Heart left ventricle (tissue), 16 donors: ENCODE measurements at regions not wholly inside any gene's neighbourhood (a gene's known extent, or its start where the extent isn't known, plus 50 kb on each side); places are given as distances from the start of the nearest gene placed in this dataset.

Source experiments
- ATAC-seq, 4 donors: fragments of 200-7000 bp; cut with Tn5 transposase; one replicate each; pipeline ENCODE4 v1.9.1; 2020 to 2022; ENCODE audit warnings: moderate library complexity in 4 of 4, mild to moderate bottlenecking in 3 of 4, moderate number of reproducible peaks in 1 of 4
- DNase-seq, 5 donors: peaks; one replicate each; pipeline ENCODE4 v3.0.0-alpha.2; 2020
- H3K27ac ChIP-seq, 12 donors: fragments of 200-600 bp; sonication (generic) in 4 of 12; one replicate each; pipeline versions ENCODE4 v1.5.0 to v1.8.0; 2016 to 2022; ENCODE audit warnings: mild to moderate bottlenecking in 2 of 12
- H3K27me3 ChIP-seq, 9 donors: fragments of 200-600 bp; sonication (generic) in 2 of 9; one replicate each; pipeline versions ENCODE4 v1.5.1 to v1.8.0; 2016 to 2022; ENCODE audit warnings: mild to moderate bottlenecking in 3 of 9
- H3K36me3 ChIP-seq, 9 donors: fragments of 200-600 bp; sonication (generic) in 2 of 9; one replicate each; pipeline versions ENCODE4 v1.5.0 to v1.8.0; 2018 to 2022; ENCODE audit warnings: mild to moderate bottlenecking in 2 of 9
- H3K4me1 ChIP-seq, 12 donors: fragments of 200-600 bp; sonication (generic) in 4 of 12; one replicate each; pipeline versions ENCODE4 v1.5.0 to v1.8.0; 2016 to 2022; ENCODE audit warnings: mild to moderate bottlenecking in 3 of 12
- H3K4me3 ChIP-seq, 12 donors: fragments of 200-600 bp; sonication (generic) in 4 of 12; one replicate each; pipeline versions ENCODE4 v1.5.0 to v1.8.0; 2017 to 2022; ENCODE audit warnings: mild to moderate bottlenecking in 9 of 12, moderate library complexity in 4 of 12
- H3K9me3 ChIP-seq, 12 donors: fragments of 200-600 bp; sonication (generic) in 4 of 12; one replicate each; pipeline versions ENCODE4 v1.5.0 to v1.8.0; 2016 to 2022; ENCODE audit warnings: mild to moderate bottlenecking in 1 of 12
- POLR2A ChIP-seq, 2 donors: fragments of 450-650 bp; IDR thresholded peaks; one replicate each; pipeline ENCODE4 v1.6.1; 2017; ENCODE audit warnings: antibody characterized with exemption in 2 of 2, mild to moderate bottlenecking in 2 of 2, moderate library complexity in 2 of 2
- WGBS, 4 donors: extraction: QIAGEN DNeasy Blood & Tissue Kit in 2 of 4; methylation state at CpG; one replicate each; pipeline versions ENCODE4 v1.1.5 to v1.1.7; 2013 to 2018; 5-methylcytosine and 5-hydroxymethylcytosine counted together
- intact Hi-C, 10 donors: fragments of 100-400 bp; cut with DNase I; formaldehyde crosslinking; loops; one replicate each; pipeline versions ENCODE4 v1.11.1 to v1.14.2; 2022
- TF ChIP-seq, protein P1 (sequence below), 12 donors: fragments of 200-600 bp; sonication (generic) in 4 of 12; IDR thresholded peaks; one replicate each; pipeline versions ENCODE4 v1.5.0 to v1.8.0; 2018 to 2022; ENCODE audit warnings: antibody characterized with exemption in 12 of 12, mild to moderate bottlenecking in 5 of 12
- donor health status: ischemic (EF 13 %, LVEDD 7.1; RV severe dilation, severe dysfunction).
- donor health status: healthy with polysubstance abuse.
- donor health status: DM: no; HTN: yes; CAD: no.
- donor health status: DM: no; HTN: no; CAD: no.
- donor health status: ischemic (EF 25% LVEDD 6.9; RV normal size, moderate dysfunction).
- donor health status: ischemic (EF 25% LVEDD 5.7; RV mildly dilated, moderate dysfunction).
- donor health status: healthy.
- donor health status: DM: yes; HTN: yes; CAD: no.
- donor health status: ischemic (EF 35%, LVEDD 5.7; RV mildly dilated, moderate dysfunction).
- donor health status: nonischemic (EF 11% LVEDD 7.7; RV severe dilation, severe dysfunction).
- donor health status: DM: yes; HTN: yes; CAD: no.
- donor health status: PGD.
- donor health status: ischemic (EF 29% LVEDD 5.4; RV normal size, mild dysfunction).
- donor health status: nonischemic (EF 23%, LVEDD 6.1; RV moderate dilation, normal function).

DNA sequence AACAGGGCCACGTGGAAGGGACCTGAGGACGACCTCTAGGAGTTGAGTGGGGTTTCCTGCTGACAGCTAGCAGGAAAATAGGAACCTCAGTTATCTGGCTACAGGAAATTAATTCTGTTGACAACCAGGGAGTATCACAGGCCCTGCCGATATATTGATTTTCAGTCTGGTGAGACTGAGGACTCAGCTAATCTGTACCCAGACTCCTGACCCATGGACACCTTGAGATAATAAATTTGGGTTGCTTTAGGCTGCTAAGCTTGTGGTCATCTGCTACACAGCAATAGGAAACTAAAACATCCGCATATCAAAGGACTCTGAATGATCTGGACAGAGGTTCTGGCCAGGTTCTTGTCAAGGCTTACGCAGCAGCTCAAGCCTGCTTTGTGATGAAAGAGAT, 80.8 kb upstream of the CNEP1R1 start:
- no peak overlapping the region for H3K4me3 ChIP-seq
- no peak for ATAC-seq
- no peaks in the 10 kb centered on the region for H3K9me3 ChIP-seq
- WGBS, 4 donors: 42 to 48% (median 47%) methylated on average over 5 of the region's 5 CpGs
- no peaks in the 10 kb centered on the region for H3K36me3 ChIP-seq
- TF ChIP-seq, protein P1, sequence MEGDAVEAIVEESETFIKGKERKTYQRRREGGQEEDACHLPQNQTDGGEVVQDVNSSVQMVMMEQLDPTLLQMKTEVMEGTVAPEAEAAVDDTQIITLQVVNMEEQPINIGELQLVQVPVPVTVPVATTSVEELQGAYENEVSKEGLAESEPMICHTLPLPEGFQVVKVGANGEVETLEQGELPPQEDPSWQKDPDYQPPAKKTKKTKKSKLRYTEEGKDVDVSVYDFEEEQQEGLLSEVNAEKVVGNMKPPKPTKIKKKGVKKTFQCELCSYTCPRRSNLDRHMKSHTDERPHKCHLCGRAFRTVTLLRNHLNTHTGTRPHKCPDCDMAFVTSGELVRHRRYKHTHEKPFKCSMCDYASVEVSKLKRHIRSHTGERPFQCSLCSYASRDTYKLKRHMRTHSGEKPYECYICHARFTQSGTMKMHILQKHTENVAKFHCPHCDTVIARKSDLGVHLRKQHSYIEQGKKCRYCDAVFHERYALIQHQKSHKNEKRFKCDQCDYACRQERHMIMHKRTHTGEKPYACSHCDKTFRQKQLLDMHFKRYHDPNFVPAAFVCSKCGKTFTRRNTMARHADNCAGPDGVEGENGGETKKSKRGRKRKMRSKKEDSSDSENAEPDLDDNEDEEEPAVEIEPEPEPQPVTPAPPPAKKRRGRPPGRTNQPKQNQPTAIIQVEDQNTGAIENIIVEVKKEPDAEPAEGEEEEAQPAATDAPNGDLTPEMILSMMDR (IDR thresholded peaks at IDR 0.05): no peak
- TF ChIP-seq POLR2A (IDR thresholded peaks at IDR 0.05): no peak
- DNase-seq: no peak
- H3K4me1 ChIP-seq: no peaks in the 10 kb centered on the region
- no peak overlapping the region for H3K27ac ChIP-seq
- intact Hi-C loops: no loop called here
- H3K27me3 ChIP-seq: peaks cover 0 to 4% (median 0%) of the 10 kb centered on the region in 9 donors

DNA sequence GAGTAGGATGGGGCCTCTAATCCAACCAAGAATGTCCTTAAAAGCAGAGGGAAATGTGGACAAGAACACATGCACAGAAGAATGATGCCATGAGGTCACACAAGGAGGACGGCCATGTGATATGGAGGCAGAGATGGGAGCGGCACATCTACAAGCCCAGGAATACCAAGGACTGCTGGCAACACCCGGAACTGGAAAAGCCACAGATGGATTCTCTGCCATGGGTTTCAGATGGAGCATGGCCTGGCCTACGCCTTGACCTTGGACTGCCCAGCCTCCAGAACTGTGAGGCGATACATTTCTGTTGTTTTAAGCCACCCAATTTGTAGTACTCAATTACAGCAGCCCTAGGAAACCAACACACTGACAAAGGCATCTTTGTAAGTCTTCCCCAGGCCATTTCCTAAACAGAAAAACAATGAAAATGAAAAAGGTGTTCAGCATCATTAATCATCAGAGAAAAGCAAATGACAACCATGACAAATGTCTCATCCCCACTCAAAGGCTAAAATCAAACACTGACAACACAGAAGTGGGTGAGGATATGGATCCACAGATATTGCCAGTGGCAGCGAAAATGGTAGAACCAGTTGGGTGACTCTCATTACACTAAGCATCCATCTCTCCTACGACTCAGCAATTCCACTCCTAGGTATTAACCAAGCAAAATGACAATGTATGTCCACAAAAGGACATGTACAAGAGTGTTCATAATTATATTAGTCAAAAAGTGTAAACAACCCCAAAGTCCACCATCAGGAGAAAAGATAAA, 76.9 kb upstream of the CNEP1R1 start:
- no peaks in the 10 kb centered on the region for H3K4me1 ChIP-seq
- no peak overlapping the region for H3K4me3 ChIP-seq
- peaks cover 0 to 4% (median 0%) of the 10 kb centered on the region in 9 donors for H3K27me3 ChIP-seq
- intact Hi-C loops: no loop called here
- ATAC-seq (no peak), DNase-seq (no peak)
- 86 to 90% (median 88%) methylated on average over 7 of the region's 7 CpGs for WGBS, 4 donors
- TF ChIP-seq POLR2A (IDR thresholded peaks at IDR 0.05): no peak
- TF ChIP-seq, protein P1 (IDR thresholded peaks at IDR 0.05): no peak
- H3K9me3 ChIP-seq: no peaks in the 10 kb centered on the region
- no peaks in the 10 kb centered on the region for H3K36me3 ChIP-seq
- no peak overlapping the region for H3K27ac ChIP-seq

DNA sequence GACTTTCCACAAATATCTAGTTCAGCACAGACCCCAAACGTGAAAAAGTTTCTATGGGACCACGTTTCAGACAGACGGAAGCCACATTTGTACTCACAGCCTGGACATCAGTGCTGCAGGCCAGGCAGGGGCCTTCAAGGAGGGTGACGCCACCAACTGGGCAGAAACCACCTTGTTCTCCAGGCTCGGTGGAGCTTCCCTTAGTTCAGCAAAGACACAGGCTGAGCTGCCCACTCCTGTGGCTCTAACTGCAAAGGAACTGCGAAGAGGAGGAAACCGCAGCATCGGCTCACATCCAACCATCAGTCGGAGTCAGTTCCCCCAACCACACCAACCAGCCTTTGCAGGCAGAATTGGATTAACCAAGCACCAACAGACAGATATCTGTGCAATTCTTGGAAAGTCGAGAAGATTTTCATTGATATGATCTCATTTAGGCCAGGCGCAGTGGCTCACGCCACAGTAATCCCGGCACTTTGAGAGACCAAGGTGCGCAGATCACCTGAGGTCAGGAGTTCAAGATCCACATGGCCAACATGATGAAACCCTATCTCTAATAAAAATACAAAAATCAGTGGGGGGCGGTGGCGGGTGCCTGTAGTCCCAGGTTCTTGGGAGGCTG, 73.3 kb upstream of the CNEP1R1 start:
- TF ChIP-seq, protein P1 (IDR thresholded peaks at IDR 0.05): no peak
- no peak for TF ChIP-seq POLR2A (IDR thresholded peaks at IDR 0.05)
- no peaks in the 10 kb centered on the region for H3K9me3 ChIP-seq
- 82 to 88% (median 86%) methylated on average over 12 to 16 of the region's 16 CpGs for WGBS, 4 donors
- DNase-seq: no peak
- H3K4me1 ChIP-seq: no peaks in the 10 kb centered on the region
- H3K27ac ChIP-seq: no peak overlapping the region
- intact Hi-C loops: no loop called here
- H3K36me3 ChIP-seq: no peaks in the 10 kb centered on the region
- H3K27me3 ChIP-seq: peaks cover 0 to 4% (median 0%) of the 10 kb centered on the region in 9 donors
- no peak overlapping the region for H3K4me3 ChIP-seq
- ATAC-seq: no peak

DNA sequence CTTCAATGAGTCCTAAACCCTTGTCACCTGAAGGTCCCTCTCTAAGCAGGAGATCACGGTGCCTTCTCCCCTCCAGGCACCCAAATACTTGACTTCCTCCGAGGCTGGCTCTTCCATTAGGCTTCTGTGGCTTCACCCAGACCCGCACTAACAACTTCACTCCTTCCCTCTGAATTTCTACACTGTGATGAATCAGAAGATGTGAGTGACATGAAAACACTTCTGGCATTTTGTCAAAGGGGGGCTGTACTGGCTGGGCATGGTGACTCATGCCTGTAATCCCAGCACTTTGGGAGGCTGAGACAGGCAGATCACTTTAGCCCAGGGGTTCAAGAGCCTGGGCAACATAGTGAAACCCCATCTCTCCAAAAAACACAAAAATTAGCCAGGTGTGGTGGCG, 72.6 kb upstream of the CNEP1R1 start:
- H3K4me1 ChIP-seq: no peaks in the 10 kb centered on the region
- intact Hi-C loops: no loop called here
- H3K36me3 ChIP-seq: no peaks in the 10 kb centered on the region
- H3K27me3 ChIP-seq: peaks cover 0 to 4% (median 0%) of the 10 kb centered on the region in 9 donors
- DNase-seq (no peak), ATAC-seq (no peak)
- TF ChIP-seq, protein P1 (IDR thresholded peaks at IDR 0.05): no peak
- TF ChIP-seq POLR2A (IDR thresholded peaks at IDR 0.05): no peak
- no peaks in the 10 kb centered on the region for H3K9me3 ChIP-seq
- no peak overlapping the region for H3K27ac ChIP-seq
- 80 to 89% (median 82%) methylated on average over 4 of the region's 4 CpGs for WGBS, 4 donors
- H3K4me3 ChIP-seq: no peak overlapping the region
